ENCODE measurements at regions not wholly inside any gene's neighbourhood (a gene's known extent, or its start where the extent isn't known, plus 50 kb on each side); places are given as distances from the start of the nearest gene placed in this dataset.

DNA sequence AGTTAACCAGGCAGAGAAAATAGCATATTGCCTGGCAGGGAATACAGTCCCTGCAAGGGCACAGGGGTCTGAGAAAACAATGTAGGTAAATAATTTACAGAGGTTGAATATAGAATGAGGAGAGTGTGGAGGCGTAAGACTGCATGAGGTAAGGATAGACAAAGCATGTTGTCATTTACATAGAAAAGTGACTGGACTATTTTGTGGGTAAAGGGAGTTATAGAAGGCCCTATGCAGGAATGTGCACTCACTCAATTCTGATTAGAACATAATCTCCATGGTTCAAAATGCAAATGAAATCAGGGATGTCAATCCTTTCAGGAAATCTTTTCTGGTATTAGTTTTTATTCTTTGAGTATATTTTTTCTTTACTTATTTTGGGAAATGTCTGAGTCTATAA, 285.7 kb upstream of the SALL1 start:
- Histone ChIP-seq H3K4me2 (no peak overlapping the region), H4K20me1 (no peaks in the 10 kb centered on the region), H3K4me3 (no peak overlapping the region), H3K9me3 (no peaks in the 10 kb centered on the region), H3K36me3 (no peaks in the 10 kb centered on the region), H3K27ac (no peak overlapping the region), H3K4me1 (0 out of 2 replicates have a peak, but pooled peaks cover 4% of the 10 kb centered on the region), H3K27me3 (peaks cover 15% of the 10 kb centered on the region), H3K9ac (no peak overlapping the region)
- TF ChIP-seq Cebpa-rat (IDR thresholded peaks at IDR 0.05), result no peak

DNA sequence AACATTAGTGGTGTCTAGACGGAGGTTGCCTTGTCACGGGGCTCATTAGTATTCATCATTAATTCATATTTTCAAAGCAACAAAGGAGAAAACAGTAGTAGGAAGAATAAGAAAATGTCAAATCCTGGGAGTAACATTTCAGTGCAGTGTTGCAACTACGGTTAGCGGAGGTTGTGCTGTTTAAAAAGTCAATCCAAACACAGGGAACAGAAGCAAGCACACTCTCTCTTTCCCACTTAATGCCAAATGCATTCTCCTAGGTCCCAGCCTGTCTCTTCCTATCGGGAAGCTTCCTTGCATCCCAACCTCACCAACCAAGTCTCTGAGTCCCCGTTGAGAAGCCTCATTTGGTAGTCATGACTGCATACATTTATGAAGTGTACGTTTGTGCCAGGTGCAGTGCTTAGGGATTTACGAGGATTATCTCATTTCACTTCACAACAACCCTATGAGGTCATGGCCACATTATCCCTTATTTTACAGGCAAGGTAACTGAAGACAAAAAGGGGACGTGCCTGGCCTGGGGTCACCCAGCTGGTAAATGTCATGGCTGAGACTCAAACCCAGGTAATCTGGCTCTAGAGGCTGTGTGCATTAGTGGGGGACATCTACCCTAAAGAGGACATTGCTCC, 283.6 kb upstream of the SALL1 start:
- Histone ChIP-seq H3K4me1 (0 out of 2 replicates have a peak, but pooled peaks cover 8% of the 10 kb centered on the region), H3K4me3 (no peak overlapping the region), H4K20me1 (no peaks in the 10 kb centered on the region), H3K4me2 (no peak overlapping the region), H3K9ac (no peak overlapping the region), H3K27me3 (no peaks in the 10 kb centered on the region), H3K9me3 (no peaks in the 10 kb centered on the region), H3K27ac (no peak overlapping the region), H3K36me3 (no peaks in the 10 kb centered on the region)
- no peak for TF ChIP-seq Cebpa-rat (IDR thresholded peaks at IDR 0.05)

DNA sequence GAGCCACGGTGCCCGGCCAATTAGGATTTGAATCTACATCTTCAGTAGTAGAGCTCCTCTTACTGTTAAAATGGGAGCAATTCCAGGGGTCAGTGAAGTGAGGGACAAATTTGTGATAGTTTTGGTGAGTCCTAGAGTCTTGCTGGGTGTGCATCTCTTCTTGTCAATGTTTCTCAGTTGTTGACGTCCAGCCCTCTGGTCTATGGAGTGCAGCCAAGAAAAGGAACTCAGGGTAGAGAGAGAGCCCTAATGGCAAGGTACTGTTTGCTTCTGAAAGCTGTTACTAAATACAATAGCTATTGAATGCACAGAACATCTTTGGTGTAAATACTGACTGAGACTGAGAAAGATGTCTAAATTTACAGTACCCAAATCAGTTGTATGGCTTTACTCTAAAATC, 282.5 kb upstream of the SALL1 start:
- TF ChIP-seq Cebpa-rat (IDR thresholded peaks at IDR 0.05), result no peak
- Histone ChIP-seq H3K9ac (no peak overlapping the region), H4K20me1 (no peaks in the 10 kb centered on the region), H3K4me3 (no peak overlapping the region), H3K36me3 (no peaks in the 10 kb centered on the region), H3K9me3 (no peaks in the 10 kb centered on the region), H3K27ac (no peak overlapping the region), H3K4me2 (no peak overlapping the region), H3K4me1 (0 out of 2 replicates have a peak, but pooled peaks cover 8% of the 10 kb centered on the region), H3K27me3 (no peaks in the 10 kb centered on the region)

DNA sequence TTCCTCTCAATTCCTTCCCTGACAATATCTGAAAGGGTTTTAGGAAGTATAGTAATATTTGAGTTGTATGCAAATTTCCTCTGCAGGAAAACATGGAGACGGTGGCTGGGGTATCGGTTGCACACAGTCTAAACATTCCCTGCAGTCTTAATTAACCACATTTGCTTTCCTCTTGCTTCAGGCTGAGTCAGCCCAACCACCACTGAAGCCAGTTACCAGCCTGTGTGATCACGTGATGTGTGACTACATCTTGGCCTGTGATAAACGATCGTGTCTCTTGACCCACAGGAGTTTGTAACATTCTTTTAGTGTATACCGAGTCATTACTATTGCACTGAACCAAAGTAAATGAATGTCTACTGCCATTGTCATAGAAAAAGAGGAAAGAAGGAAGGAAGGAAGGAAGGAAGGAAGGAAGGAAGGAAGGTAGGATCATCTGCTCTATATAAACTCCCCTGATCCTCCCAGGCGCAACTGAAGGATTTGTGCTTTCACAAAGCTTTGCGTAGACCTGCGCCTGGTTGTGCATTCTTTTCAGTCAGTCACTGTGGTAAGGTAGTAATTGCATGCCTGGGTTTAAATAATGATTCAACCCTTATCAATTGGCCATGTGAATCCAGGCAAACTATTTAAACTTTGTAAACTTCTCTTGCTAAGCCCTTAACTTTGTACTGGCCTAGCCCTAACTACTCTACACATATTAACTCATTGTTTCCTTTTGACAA, 280.6 kb upstream of the SALL1 start:
- no peak overlapping the region for H3K4me3 ChIP-seq
- no peaks in the 10 kb centered on the region for H4K20me1 ChIP-seq
- 0 out of 2 replicates have a peak, but pooled peaks cover 8% of the 10 kb centered on the region for H3K4me1 ChIP-seq
- no peaks in the 10 kb centered on the region for H3K9me3 ChIP-seq
- peak overlapping the region; percentile 28; the same call in 1 of the 2 replicates for H3K4me2 ChIP-seq
- TF ChIP-seq Cebpa-rat (IDR thresholded peaks at IDR 0.05), result no peak
- H3K27ac ChIP-seq, result no peak overlapping the region
- no peaks in the 10 kb centered on the region for H3K27me3 ChIP-seq
- no peaks in the 10 kb centered on the region for H3K36me3 ChIP-seq
- no peak overlapping the region for H3K9ac ChIP-seq

DNA sequence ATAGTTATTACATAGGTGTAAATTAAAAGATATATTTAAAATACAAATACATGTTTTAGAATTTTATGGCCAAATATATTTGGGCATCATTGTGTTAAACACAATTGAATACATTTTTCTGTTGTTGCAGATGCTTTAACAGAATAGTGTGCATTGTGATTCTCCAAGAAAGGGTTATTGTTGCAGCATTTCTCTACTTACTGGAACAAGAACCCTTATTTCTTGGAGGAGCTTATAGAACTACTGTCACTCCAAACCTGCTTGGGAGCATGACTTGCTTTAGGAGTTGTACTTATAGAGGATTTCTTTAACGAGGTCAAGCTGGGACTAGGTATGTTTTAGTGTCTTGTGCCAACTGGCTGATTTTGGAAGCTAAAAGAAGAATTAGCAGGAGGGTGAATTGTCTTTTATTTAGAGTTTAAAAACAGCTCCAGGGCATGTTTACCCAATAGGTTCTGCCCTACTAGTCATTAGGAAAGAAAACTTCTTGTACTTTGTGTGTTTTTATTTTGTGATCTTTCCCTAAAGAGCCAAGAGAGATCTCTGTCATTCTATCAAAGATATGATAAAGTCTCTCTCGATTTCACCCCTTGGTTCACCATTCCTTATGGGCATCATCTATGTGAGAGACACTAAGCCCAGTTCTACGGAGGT, 279.8 kb upstream of the SALL1 start:
- Histone ChIP-seq H3K4me2 (no peak overlapping the region), H3K4me1 (0 out of 2 replicates have a peak, but pooled peaks cover 8% of the 10 kb centered on the region), H3K9ac (no peak overlapping the region), H3K4me3 (no peak overlapping the region), H3K27me3 (no peaks in the 10 kb centered on the region), H4K20me1 (no peaks in the 10 kb centered on the region), H3K36me3 (no peaks in the 10 kb centered on the region), H3K27ac (no peak overlapping the region), H3K9me3 (no peaks in the 10 kb centered on the region)
- no peak for TF ChIP-seq Cebpa-rat (IDR thresholded peaks at IDR 0.05)

DNA sequence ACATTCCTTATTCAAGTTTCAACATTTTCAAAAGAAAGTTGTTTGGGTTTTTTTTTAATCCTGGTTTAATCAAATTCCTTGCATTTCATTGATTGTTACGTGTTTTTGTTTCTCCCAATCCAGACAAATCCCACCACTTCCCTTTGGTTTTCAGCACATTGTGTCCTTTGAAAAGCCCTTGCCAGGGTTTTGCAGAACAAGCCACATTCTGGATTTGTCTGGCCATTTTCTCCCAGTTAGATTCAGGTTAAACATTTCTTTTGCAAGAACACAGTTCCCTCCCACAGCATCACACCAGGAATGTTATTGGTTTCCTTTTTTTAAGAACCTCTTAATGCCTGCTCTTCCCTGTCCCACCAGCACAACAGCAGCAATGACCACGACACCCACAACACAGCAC, 278.0 kb upstream of the SALL1 start:
- Histone ChIP-seq H4K20me1 (no peaks in the 10 kb centered on the region), H3K4me2 (no peak overlapping the region), H3K4me3 (no peak overlapping the region), H3K4me1 (0 out of 2 replicates have a peak, but pooled peaks cover 8% of the 10 kb centered on the region), H3K36me3 (no peaks in the 10 kb centered on the region), H3K9me3 (no peaks in the 10 kb centered on the region), H3K27ac (no peak overlapping the region), H3K9ac (no peak overlapping the region), H3K27me3 (no peaks in the 10 kb centered on the region)
- TF ChIP-seq Cebpa-rat (IDR thresholded peaks at IDR 0.05), result no peak

DNA sequence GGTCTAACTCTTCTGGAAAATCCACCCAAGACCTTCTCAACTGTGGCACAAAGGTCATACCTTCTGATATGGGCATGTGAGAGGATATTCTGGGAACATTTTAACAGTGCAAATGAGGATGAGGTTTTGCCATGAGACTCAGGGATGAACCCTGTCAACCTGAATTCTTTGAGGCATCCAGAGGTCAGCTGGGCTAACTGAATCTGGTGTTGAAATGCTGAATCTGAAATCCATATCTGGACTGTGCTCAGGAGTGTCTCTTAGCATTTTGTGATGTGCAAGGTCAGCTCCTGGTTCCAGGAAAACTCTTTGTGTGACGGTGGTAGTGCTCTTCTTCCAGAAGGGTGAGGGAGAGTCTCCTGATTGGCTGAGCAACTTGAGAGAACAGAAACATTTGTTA, 276.0 kb upstream of the SALL1 start:
- H3K9me3 ChIP-seq, result no peaks in the 10 kb centered on the region
- 0 out of 2 replicates have a peak, but pooled peaks cover 8% of the 10 kb centered on the region for H3K4me1 ChIP-seq
- no peaks in the 10 kb centered on the region for H4K20me1 ChIP-seq
- H3K36me3 ChIP-seq, result no peaks in the 10 kb centered on the region
- H3K4me2 ChIP-seq, result no peak overlapping the region
- no peak overlapping the region for H3K9ac ChIP-seq
- no peaks in the 10 kb centered on the region for H3K27me3 ChIP-seq
- TF ChIP-seq Cebpa-rat (IDR thresholded peaks at IDR 0.05), result no peak
- no peak overlapping the region for H3K4me3 ChIP-seq
- no peak overlapping the region for H3K27ac ChIP-seq

DNA sequence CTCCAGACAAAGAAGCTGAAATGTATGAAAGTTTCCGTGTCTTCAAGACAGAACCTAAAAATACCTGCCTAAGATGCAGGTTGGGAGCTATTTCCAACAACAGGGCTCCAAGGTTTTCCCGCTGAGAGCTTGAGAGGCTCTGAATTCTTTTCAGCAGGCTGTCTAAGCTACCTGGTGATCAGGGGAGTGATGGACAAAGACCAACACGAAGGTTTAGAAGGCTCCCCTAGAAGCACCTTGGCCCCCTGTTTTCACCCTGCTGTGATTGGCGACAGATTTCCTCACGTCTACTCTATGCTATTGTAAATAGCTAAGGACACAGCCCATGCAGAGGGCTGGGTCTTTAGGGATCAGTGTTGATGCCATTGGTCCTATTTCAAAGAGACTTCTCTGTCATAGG, 275.2 kb upstream of the SALL1 start:
- Histone ChIP-seq H3K27me3 (no peaks in the 10 kb centered on the region), H4K20me1 (no peaks in the 10 kb centered on the region)

DNA sequence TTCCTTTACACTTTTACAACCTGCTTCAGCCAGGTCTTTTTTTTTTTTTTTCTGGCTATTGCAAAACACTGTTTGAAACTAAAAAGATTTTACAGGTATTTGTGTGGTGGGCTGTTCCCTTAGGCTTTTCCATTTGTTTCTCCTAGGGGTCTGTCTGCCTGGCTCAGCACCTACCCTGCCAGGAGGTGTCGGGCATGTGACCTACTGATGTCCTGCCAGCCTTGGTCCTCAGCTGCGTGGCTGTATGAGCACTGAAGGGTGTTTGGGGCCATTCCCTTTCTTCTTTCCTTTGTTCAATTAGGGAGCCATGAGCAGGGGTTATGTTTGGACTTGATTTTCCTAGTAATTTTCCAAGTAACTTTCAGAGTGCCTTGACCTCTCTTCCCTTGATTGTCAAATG, 269.2 kb upstream of the SALL1 start:
- no peak overlapping the region for H3K4me2 ChIP-seq
- H3K9me3 ChIP-seq, result no peaks in the 10 kb centered on the region
- H3K4me3 ChIP-seq, result no peak overlapping the region
- no peak for TF ChIP-seq Cebpa-rat (IDR thresholded peaks at IDR 0.05)
- no peaks in the 10 kb centered on the region for H3K4me1 ChIP-seq
- H3K27ac ChIP-seq, result no peak overlapping the region
- H4K20me1 ChIP-seq, result no peaks in the 10 kb centered on the region
- no peaks in the 10 kb centered on the region for H3K27me3 ChIP-seq
- H3K36me3 ChIP-seq, result no peaks in the 10 kb centered on the region
- no peak overlapping the region for H3K9ac ChIP-seq

More for the DNA sequence above, 275.2 kb upstream of the SALL1 start:
- Histone ChIP-seq H3K4me2 (no peak overlapping the region), H3K9ac (no peak overlapping the region), H3K27ac (no peak overlapping the region), H3K4me3 (no peak overlapping the region), H3K4me1 (0 out of 2 replicates have a peak, but pooled peaks cover under 1% of the 10 kb centered on the region), H3K9me3 (no peaks in the 10 kb centered on the region), H3K36me3 (no peaks in the 10 kb centered on the region)
- TF ChIP-seq Cebpa-rat (IDR thresholded peaks at IDR 0.05), result no peak

DNA sequence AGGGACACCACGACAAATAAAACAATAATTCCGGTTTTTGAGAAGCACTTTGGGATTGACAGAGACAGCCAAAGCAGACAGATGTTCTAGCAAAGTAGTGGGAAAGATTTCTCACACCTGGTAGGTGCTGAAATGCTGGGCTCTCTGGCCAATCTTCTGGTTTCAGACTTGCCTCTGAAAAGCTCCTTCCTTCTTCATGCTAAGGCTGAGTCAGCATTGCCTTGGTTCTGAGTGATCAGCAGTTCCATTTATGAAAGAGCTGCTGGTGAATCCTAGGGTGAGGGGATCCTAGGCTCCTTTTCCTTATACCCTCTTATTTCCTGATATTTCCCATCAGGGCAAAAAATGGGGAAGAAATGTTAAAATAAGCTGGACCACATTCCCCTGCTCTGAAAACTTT, 268.7 kb upstream of the SALL1 start:
- no peak overlapping the region for H3K27ac ChIP-seq
- no peaks in the 10 kb centered on the region for H3K4me1 ChIP-seq
- H3K9ac ChIP-seq, result no peak overlapping the region
- no peaks in the 10 kb centered on the region for H3K36me3 ChIP-seq
- no peaks in the 10 kb centered on the region for H3K27me3 ChIP-seq
- H3K4me2 ChIP-seq, result no peak overlapping the region
- no peaks in the 10 kb centered on the region for H3K9me3 ChIP-seq
- H3K4me3 ChIP-seq, result no peak overlapping the region
- H4K20me1 ChIP-seq, result no peaks in the 10 kb centered on the region
- TF ChIP-seq Cebpa-rat (IDR thresholded peaks at IDR 0.05), result no peak
